Activated CD8-positive, alpha-beta T cell treated with anti-CD3 and anti-CD28 coated beads, Interleukin-2, amount 10 ng/mL, durations not matched to agents 7 days and 5 days (primary cell): ENCODE measurements at regions not wholly inside any gene's neighbourhood (a gene's known extent, or its start where the extent isn't known, plus 50 kb on each side); places are given as distances from the start of the nearest gene placed in this dataset.

Source experiments
- ATAC-seq: fragments of 150-1000 bp; cut with Tn5 transposase; one replicate; pipeline ENCODE4 v1.10.0; 2021; ENCODE audit warnings: moderate library complexity
- CTCF ChIA-PET: fragments of 350-600 bp; sonication (Branson Sonifier 250); formaldehyde crosslinking; loops from one replicate; lab custom pipeline; 2021; ENCODE audit warnings: antibody characterized with exemption; lab: Charles Lee
- POLR2A ChIA-PET: fragments of 350-600 bp; sonication (Branson Sonifier 250); formaldehyde crosslinking; loops from one replicate; lab custom pipeline; 2021; ENCODE audit warnings: antibody characterized with exemption; lab: Charles Lee
- DNase-seq: peaks from one replicate; pipeline ENCODE4 v3.0.0-alpha.2; 2020
- H3K27ac Mint-ChIP-seq: one replicate; pipeline ENCODE4 v1.8.0; 2021; ENCODE audit warnings: mild to moderate bottlenecking, mixed read lengths
- H3K27me3 Mint-ChIP-seq: one replicate; pipeline ENCODE4 v1.8.0; 2021; ENCODE audit warnings: low read depth, mixed read lengths
- H3K36me3 Mint-ChIP-seq: one replicate; pipeline ENCODE4 v1.8.0; 2021; ENCODE audit warnings: low read depth, mixed read lengths
- H3K4me1 Mint-ChIP-seq: one replicate; pipeline ENCODE4 v1.8.0; 2021; ENCODE audit warnings: low read depth, mixed read lengths
- H3K4me3 Mint-ChIP-seq: one replicate; pipeline ENCODE4 v1.8.0; 2021; ENCODE audit warnings: mild to moderate bottlenecking, mixed read lengths
- H3K9me3 Mint-ChIP-seq: one replicate; pipeline ENCODE4 v1.8.0; 2022; ENCODE audit warnings: mixed read lengths; ENCODE audit not compliant: insufficient read depth

DNA sequence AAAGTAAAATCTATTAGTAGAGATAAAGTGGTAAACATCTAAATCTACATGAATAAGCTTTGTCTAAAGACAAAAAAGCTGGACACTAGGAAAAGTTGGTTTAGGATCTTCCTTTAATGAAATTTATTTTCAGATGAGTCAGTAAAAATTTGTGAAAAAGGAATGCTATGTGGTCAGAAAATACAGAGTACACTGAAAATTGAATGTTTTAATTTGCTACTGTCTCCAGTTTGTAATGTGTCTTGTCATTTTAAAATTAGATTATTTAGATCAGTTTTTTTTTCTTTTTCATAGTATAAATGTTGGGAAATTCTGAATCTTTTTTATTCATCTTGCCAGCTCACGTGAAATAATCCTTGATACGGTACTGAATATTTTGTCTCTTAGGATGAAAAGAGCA lies 56.9 kb downstream of the SLITRK6 start:
- ChIA-PET CTCF (no interaction called here), POLR2A (no interaction called here)
- no peaks in the 10 kb centered on the region for H3K27me3 Mint-ChIP-seq
- no peaks in the 10 kb centered on the region for H3K4me1 Mint-ChIP-seq
- H3K36me3 Mint-ChIP-seq = no peaks in the 10 kb centered on the region
- no peak overlapping the region for H3K4me3 Mint-ChIP-seq
- no peak overlapping the region for H3K27ac Mint-ChIP-seq
- ATAC-seq = no peak
- DNase-seq = no peak
- H3K9me3 Mint-ChIP-seq = no peaks in the 10 kb centered on the region

DNA sequence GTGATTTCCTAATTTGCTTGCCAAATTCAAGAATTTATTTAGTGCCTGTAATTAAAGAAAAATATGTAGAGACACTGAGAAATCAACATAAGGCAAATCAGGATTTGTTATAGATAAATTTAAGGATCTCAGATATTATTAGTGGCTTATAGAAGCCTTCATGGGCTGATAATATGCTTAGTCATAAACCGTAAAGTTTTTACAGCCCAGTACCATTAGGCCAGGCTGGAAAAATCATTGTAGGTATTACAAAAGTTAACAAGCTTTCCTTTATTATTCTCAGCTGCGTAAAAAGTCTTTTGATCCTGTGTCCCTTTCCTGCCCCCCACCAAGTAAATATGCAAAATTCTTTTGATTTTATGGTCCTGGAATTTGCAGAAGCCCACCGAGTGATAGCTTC lies 58.2 kb downstream of the SLITRK6 start:
- Mint-ChIP-seq H3K4me1 (no peaks in the 10 kb centered on the region), H3K36me3 (no peaks in the 10 kb centered on the region), H3K27ac (no peak overlapping the region), H3K9me3 (no peaks in the 10 kb centered on the region), H3K4me3 (no peak overlapping the region), H3K27me3 (no peaks in the 10 kb centered on the region)
- ATAC-seq = no peak
- ChIA-PET CTCF (no interaction called here), POLR2A (no interaction called here)
- DNase-seq = no peak

DNA sequence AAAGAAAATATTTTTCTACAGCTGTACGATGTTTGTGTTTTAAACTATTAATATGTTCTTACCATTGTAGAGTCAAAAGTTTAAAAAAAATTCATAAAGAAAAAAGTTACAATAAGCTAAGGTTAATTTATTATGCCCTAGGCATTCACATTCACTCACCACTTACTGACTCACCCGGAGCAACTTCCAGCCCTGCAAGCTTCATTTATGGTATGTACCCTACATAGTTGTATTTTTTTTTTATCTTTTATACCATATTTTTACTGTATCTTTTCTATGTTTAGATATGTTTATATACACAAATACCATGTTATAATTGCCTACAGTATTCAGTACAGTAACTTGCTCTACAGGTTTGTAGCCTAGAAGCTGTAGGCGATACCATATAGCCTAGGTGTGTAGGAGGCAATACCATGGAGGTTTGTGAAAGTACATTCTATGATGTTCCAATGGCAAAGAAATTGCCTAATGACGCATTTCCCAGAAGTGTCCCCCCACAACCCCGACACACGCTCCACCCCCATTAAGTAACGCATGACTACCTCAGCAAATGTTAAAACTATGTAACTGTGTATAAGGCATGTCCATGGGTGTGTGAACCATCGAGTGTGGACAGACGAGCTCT lies 60.4 kb downstream of the SLITRK6 start:
- Mint-ChIP-seq H3K36me3 (no peaks in the 10 kb centered on the region), H3K27ac (no peak overlapping the region), H3K4me3 (no peak overlapping the region), H3K4me1 (no peaks in the 10 kb centered on the region), H3K9me3 (no peaks in the 10 kb centered on the region), H3K27me3 (no peaks in the 10 kb centered on the region)
- CTCF ChIA-PET = no interaction called here
- POLR2A ChIA-PET = interaction anchor here (0.7 kb wide), 1 partner anchor 114 kb away, joined by 3 read pairs; no protein-coding TSS in a partner anchor
- ATAC-seq (no peak), DNase-seq (no peak)

DNA sequence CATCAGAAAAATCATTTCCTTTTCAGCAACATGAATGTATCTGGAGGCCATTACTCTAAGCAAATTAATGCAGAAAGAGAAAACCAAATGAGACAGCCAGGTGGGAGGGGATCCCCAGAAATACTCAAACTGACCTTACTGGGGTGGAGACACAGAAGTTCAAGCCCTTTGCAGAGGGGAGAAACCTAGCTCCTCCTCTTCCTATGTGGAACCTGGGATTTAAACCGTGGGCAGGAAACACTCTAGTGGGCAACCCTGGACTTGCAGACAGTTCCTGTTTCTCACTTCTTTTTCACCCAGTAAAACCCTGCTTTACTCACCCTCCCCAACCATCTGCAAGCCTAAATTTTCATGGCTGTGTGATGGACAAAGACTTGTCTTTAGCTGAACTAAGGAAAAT lies 61.3 kb downstream of the SLITRK6 start:
- Mint-ChIP-seq H3K9me3 (no peaks in the 10 kb centered on the region), H3K36me3 (no peaks in the 10 kb centered on the region), H3K4me1 (no peaks in the 10 kb centered on the region), H3K27ac (no peak overlapping the region), H3K4me3 (no peak overlapping the region), H3K27me3 (no peaks in the 10 kb centered on the region)
- DNase-seq (no peak), ATAC-seq (no peak)
- POLR2A ChIA-PET = interaction anchor here (0.7 kb wide), 1 partner anchor 113 kb away, joined by 3 read pairs; no protein-coding TSS in a partner anchor
- CTCF ChIA-PET = no interaction called here

DNA sequence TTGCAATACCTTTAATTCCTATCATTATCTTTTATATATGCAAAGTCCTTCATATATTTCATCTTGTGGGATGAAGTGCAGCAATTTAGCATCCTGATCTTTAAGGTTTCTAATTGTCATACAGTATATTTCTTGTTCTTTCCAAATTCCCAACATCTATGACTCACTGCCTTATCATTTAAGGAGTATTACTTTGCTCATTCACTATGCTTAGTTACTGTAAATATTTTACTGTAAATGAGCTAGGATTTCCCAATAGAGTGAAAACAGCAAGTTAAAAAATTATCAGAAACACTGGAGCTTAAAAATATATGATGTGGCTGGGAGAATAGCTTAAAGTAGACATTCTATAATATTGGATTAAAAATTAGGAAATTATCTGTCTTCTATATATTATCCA lies 69.9 kb downstream of the SLITRK6 start:
- H3K4me3 Mint-ChIP-seq = no peak overlapping the region
- POLR2A ChIA-PET = no interaction called here
- no peaks in the 10 kb centered on the region for H3K27me3 Mint-ChIP-seq
- DNase-seq = no peak
- no peak overlapping the region for H3K27ac Mint-ChIP-seq
- H3K4me1 Mint-ChIP-seq = no peaks in the 10 kb centered on the region
- CTCF ChIA-PET = no interaction called here
- no peaks in the 10 kb centered on the region for H3K9me3 Mint-ChIP-seq
- no peaks in the 10 kb centered on the region for H3K36me3 Mint-ChIP-seq
- ATAC-seq = no peak

DNA sequence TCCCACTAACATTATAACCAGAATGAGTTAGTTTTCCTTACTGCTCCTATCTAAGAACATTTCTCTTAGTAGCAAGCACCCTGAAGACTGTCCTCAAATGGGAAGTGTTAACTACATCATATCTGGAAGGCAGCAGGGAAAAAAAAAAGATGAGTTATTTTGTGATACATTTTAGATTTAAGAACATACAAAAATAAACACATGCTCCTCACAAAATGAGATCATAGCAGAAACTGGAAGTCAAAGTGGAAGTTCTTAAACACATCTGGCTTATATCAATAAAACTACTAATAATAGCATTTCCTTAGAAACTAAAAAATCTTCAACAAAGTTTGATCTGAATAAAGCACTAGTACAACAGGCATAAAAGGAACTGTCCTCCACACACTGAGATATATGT lies 70.4 kb downstream of the SLITRK6 start:
- POLR2A ChIA-PET = no interaction called here
- Mint-ChIP-seq H3K9me3 (no peaks in the 10 kb centered on the region), H3K27me3 (no peaks in the 10 kb centered on the region), H3K27ac (no peak overlapping the region), H3K4me1 (no peaks in the 10 kb centered on the region), H3K4me3 (no peak overlapping the region), H3K36me3 (no peaks in the 10 kb centered on the region)
- CTCF ChIA-PET = no interaction called here
- DNase-seq = no peak
- no peak for ATAC-seq

DNA sequence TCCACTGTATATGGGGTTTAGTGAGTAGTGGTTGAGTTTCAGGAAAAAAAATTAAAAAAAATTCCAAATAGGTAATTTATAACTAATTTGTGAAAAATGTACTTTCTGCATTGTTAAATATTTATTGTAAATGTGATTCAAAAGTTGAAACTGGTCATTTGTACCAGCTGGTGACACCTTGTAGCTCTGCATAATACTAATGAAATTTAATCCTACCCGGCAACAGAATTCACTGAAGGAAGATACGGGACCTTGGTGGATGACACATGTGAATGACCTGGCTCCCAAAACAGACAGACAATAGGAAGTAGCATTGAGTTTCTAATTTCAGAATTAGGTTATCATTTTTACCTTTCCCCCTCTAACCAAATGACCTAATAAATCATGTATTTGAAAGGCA lies 73.8 kb downstream of the SLITRK6 start:
- Mint-ChIP-seq H3K9me3 (no peaks in the 10 kb centered on the region), H3K27ac (no peak overlapping the region), H3K27me3 (no peaks in the 10 kb centered on the region), H3K36me3 (no peaks in the 10 kb centered on the region), H3K4me1 (no peaks in the 10 kb centered on the region), H3K4me3 (no peak overlapping the region)
- CTCF ChIA-PET = no interaction called here
- POLR2A ChIA-PET = no interaction called here
- ATAC-seq (no peak), DNase-seq (no peak)

DNA sequence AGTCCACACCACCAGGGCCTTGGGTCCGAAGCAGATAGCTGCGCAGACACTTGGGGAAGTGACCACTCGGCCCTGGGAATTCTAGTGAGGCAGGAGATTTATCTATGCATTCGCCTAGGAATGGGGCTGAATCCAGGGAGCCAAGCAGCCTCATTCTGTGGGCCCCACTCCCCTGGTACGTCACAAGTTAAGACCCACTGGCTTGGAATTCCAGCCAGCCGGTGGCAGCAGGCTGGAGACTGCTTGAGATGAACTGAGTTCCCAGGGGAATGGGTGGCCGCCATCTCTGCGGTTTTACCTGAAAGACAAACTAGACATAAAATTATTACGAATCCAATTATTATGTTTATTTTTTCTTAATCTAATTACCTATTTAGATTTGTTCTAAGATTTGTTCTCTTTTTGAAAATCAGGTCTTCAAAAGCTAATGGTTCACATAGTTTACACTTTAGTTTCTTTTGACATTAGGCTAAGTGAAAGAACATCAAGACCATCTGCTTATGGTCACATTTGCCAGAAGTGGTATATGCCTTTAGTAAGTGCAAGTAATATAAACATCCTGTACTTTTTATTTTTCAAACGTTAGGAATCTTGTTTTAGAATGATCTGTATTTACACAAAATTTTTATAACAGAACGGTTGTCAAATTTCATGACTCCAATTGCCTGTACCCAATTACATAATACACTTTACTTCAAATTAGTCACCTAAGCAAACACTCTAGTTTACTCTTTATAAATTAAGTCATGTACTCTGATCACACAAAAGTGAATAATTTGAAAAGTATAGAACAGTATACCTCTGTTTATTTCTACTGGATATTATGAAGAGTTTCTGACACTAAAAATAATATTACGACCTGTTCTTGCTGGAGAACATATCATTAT lies 74.4 kb downstream of the SLITRK6 start:
- CTCF ChIA-PET = no interaction called here
- Mint-ChIP-seq H3K9me3 (no peaks in the 10 kb centered on the region), H3K36me3 (no peaks in the 10 kb centered on the region), H3K27ac (no peak overlapping the region), H3K4me1 (no peaks in the 10 kb centered on the region), H3K27me3 (no peaks in the 10 kb centered on the region), H3K4me3 (no peak overlapping the region)
- DNase-seq = no peak
- no peak for ATAC-seq
- POLR2A ChIA-PET = no interaction called here

DNA sequence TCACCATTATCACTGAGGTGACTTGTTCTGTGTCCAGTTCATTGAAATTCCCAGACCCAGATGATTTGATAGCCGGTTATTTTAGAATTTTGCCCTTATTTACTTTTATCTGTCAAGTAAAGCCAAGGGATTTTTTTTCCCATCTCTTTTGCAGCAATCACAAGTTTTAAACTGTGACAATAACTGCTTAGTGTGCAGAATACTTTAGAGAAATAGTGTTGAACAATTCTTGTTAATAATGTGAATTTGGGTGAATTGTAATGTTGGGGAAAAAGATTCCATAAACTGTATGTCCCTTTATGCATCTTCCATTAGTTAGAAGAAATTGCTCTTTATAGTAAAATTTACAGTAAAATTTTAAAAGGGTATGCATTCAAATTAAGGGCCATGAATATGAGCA lies 79.5 kb downstream of the SLITRK6 start:
- ATAC-seq (no peak), DNase-seq (no peak)
- H3K36me3 Mint-ChIP-seq = no peaks in the 10 kb centered on the region
- POLR2A ChIA-PET = no interaction called here
- no peaks in the 10 kb centered on the region for H3K9me3 Mint-ChIP-seq
- no peaks in the 10 kb centered on the region for H3K4me1 Mint-ChIP-seq
- no peak overlapping the region for H3K4me3 Mint-ChIP-seq
- CTCF ChIA-PET = no interaction called here
- no peak overlapping the region for H3K27ac Mint-ChIP-seq
- no peaks in the 10 kb centered on the region for H3K27me3 Mint-ChIP-seq

DNA sequence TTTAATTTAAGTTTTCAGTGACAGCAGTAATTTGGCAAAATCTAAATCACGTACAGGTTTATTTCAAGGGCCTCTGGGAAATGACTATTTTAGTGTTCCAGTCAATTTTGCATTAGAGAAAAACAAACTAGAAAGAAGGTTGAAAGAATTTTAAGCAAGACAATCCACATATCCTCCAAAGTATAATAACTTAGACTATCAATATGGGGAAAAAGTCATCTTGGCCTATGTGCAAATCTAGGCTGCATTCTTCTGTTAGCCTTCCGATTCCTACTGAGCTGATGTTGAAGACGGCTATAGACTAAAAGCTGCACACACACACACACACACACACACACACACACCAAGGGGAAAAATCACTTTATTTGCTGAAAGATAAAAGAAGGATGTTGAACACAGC lies 81.3 kb downstream of the SLITRK6 start:
- no peak for ATAC-seq
- Mint-ChIP-seq H3K36me3 (no peaks in the 10 kb centered on the region), H3K27me3 (no peaks in the 10 kb centered on the region), H3K4me3 (no peak overlapping the region), H3K4me1 (no peaks in the 10 kb centered on the region), H3K27ac (no peak overlapping the region), H3K9me3 (no peaks in the 10 kb centered on the region)
- no peak for DNase-seq
- POLR2A ChIA-PET = no interaction called here
- CTCF ChIA-PET = no interaction called here

DNA sequence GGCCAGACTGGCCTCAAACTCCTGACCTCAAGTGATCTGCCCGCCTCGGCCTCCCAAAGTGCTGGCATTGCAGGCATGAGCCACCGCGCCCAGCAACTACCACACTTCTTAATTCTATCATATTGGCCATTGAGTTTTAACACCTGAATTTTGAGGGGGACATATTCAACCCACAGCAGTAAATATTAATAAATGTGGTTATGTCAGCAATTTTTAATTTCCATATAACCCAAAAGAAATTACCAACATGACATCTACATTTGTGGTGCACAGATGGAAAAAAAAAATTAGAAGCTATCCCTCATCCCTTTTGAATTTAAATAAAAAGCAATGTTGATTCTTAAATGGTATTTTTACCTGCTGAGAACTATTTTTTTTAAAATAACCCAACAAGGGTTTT lies 88.7 kb downstream of the SLITRK6 start:
- ChIA-PET POLR2A (no interaction called here), CTCF (no interaction called here)
- no peaks in the 10 kb centered on the region for H3K27me3 Mint-ChIP-seq
- no peak for DNase-seq
- ATAC-seq = no peak
- H3K36me3 Mint-ChIP-seq = no peaks in the 10 kb centered on the region
- H3K27ac Mint-ChIP-seq = no peak overlapping the region
- H3K4me1 Mint-ChIP-seq = no peaks in the 10 kb centered on the region
- no peak overlapping the region for H3K4me3 Mint-ChIP-seq
- H3K9me3 Mint-ChIP-seq = no peaks in the 10 kb centered on the region

DNA sequence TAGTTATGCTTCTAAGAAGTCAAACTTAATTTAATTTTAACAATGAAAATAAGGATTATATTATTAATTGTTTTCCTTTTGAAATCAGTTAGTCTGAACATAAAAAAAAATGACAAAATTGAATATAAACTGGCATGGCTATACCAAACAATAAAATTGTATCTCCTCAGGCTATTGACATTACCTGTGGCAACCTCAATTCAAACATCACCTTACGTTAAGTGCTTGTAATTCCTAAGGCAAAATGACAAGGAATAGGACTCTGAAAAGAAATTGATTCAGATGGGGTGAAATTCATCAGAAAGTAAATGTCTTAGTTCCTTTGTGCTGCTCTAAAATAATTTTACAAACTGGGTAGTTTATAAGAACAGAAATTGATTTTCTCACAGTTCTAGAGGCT lies 89.5 kb downstream of the SLITRK6 start:
- CTCF ChIA-PET = no interaction called here
- POLR2A ChIA-PET = no interaction called here
- no peak for ATAC-seq
- Mint-ChIP-seq H3K4me3 (no peak overlapping the region), H3K36me3 (no peaks in the 10 kb centered on the region), H3K9me3 (no peaks in the 10 kb centered on the region), H3K27ac (no peak overlapping the region), H3K27me3 (no peaks in the 10 kb centered on the region), H3K4me1 (no peaks in the 10 kb centered on the region)
- DNase-seq = no peak
